PC-9 (cell line): ENCODE measurements at regions not wholly inside any gene's neighbourhood (a gene's known extent, or its start where the extent isn't known, plus 50 kb on each side); places are given as distances from the start of the nearest gene placed in this dataset.

Experiments
- EZH2 ChIP-seq: fragments of 200-600 bp; sonication (generic); IDR thresholded peaks from 2 replicates; pipeline ENCODE4 v1.8.0; 2017; ENCODE audit warnings: antibody characterized with exemption, low read depth
- TF ChIP-seq, protein P1 (sequence below): fragments of 200-600 bp; sonication (generic); conservative IDR thresholded peaks from 2 replicates; pipeline ENCODE4 v1.6.1; 2017; ENCODE audit warnings: mixed run types, antibody characterized with exemption, mild to moderate bottlenecking, moderate library complexity

GRCh38 chr5:104325356-104325755 is 762.8 kb upstream of the NUDT12 start:
- TF ChIP-seq, protein P1, sequence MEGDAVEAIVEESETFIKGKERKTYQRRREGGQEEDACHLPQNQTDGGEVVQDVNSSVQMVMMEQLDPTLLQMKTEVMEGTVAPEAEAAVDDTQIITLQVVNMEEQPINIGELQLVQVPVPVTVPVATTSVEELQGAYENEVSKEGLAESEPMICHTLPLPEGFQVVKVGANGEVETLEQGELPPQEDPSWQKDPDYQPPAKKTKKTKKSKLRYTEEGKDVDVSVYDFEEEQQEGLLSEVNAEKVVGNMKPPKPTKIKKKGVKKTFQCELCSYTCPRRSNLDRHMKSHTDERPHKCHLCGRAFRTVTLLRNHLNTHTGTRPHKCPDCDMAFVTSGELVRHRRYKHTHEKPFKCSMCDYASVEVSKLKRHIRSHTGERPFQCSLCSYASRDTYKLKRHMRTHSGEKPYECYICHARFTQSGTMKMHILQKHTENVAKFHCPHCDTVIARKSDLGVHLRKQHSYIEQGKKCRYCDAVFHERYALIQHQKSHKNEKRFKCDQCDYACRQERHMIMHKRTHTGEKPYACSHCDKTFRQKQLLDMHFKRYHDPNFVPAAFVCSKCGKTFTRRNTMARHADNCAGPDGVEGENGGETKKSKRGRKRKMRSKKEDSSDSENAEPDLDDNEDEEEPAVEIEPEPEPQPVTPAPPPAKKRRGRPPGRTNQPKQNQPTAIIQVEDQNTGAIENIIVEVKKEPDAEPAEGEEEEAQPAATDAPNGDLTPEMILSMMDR = no peak
- TF ChIP-seq EZH2 = no peak
